NCI-H2081 treated with DMSO at 0.1 percent for 48 hours (cell line): ENCODE measurements at regions not wholly inside any gene's neighbourhood (a gene's known extent, or its start where the extent isn't known, plus 50 kb on each side); places are given as distances from the start of the nearest gene placed in this dataset.

Source experiments
- DNase-seq: peaks from one replicate; lab custom pipeline; 2025; lab: John Stamatoyannopoulos, UW

DNA sequence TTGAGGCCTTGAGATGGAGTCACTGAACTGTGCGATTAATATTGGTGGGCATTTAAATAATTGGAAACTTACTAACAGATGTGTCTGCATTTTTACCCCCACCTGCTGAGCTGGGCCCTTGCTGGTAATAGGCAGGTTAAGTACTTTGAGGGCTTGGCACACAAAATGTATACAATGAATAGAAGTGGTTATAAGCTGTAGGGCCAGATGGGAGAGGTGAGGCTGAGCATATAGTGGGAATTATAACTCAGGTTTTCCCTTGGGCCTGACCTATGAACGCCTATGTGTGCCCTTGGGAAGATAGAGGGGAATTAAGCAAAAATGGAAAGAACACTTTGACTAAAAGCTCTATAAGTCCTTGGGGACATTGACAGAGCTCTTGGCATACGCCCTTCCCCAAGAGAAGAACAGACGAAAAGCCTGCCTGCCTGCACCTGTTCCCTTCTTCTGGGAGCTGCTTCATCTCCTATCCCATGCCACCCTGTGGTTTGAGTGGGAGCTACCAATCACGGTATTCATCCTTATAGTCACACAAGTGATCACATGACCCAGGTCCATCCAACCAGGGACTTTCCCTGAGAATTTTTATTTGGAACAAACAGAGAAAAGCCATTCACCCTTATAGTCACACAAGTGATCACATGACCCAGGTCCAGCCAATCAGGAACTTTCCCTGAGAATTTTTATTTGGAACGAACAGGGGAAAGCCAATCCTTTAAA, 260.7 kb upstream of the CSF3R start:
- DNase-seq, result no peak

DNA sequence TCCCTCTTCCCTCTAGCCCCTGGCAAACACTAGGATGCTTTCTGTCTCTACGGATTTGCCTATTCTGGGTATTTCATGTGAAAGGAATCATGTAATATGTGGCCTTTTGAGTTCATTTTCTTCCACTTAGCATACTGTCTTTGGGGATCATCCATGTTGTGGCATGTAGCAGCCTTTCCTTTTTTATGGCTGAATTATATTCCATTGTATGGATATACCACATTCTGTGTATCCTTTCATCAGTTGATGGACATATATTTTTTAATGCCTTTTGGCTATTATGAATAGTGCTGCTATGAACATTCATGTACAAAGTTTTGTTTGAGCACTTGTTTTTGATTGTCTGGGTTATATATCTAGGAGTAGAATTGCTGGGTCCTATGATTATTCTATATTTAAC, 258.4 kb upstream of the CSF3R start:
- no peak for DNase-seq

DNA sequence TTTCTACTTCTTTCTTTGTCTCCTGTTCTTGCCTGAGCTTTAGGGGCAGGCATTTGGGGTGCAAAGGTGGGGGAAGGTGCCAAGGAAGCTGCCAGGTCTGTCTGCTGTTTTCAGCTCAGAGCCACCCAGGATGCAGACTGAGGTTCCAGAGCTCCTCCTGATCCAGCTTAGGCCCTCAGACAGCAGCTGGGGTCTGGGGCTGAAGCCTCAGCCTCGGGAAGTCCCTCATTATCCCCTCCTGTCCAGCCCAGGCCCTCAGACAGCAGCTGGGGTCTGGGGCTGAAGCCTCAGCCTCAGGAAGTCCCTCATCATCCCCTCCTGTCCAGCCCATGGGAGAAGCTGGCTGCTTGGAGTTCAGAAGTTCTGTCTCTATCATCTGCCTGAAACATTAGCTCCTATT, 257.7 kb upstream of the CSF3R start:
- no peak for DNase-seq

DNA sequence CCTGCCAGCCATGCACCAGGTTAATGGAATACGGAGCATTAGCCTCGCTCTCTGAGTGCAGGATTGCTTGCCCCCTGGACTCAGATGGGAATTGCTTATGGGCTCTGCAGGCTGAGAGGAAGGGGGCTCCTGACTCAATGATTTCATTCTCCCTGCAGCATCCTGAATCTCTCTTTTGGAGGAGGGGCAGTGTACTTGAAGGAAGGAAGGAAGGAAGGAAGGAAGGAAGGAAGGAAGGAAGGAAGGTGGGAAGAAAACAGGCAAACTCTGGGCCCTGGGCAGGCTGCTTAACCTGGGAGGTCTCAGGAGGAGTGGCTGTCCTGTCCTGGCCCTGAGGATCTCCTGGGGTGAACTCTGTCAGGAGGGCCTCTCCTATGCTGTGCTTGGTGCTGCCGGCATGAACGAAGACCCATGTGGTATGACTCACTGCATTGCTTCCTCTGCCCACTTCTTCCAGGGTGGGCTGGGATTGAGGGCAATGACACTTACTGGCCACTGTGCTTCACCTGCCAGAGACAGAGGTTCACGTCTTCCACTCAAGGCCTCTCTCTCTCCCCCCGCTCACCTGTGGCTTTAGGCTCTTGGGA, 257.1 kb upstream of the CSF3R start:
- no peak for DNase-seq

DNA sequence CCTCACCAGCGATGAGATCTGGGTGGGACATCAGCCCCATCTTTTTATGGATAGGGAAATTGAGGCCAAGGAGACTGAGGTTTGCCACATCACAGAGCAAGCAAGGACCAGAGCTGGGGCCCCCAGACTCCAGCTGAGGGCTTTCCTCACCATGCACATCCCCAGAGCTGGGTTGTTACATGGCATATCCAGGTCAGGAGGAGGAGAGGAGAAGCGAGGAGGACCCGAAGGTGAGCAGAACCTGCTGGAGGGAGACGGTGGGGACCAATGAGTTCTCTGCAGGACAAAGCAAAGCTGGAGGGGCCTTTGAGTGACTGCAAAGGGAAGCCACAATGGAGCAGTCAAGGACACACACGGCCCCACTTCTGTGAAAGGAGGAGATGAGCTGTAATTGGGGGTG, 255.5 kb upstream of the CSF3R start:
- no peak for DNase-seq

DNA sequence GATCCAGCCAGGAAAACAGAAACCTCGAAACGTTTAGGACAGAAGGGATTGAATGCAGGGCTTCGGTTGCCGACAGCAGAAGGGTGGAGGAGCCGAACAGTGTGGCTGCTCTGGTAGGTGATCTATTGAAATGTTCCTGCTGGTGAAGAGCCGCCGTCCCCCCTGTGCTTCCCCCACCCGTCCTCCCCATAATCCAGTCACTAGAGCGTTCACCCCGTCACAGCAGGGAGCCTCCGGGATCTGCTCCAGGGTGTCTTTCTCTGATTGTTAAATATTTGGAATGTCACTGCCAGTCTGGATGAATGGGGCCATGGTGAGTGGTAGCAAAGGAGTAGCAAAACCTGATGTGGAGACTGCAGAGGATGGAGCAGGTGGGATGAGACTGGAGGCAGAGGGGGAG, 255.1 kb upstream of the CSF3R start:
- no peak for DNase-seq

DNA sequence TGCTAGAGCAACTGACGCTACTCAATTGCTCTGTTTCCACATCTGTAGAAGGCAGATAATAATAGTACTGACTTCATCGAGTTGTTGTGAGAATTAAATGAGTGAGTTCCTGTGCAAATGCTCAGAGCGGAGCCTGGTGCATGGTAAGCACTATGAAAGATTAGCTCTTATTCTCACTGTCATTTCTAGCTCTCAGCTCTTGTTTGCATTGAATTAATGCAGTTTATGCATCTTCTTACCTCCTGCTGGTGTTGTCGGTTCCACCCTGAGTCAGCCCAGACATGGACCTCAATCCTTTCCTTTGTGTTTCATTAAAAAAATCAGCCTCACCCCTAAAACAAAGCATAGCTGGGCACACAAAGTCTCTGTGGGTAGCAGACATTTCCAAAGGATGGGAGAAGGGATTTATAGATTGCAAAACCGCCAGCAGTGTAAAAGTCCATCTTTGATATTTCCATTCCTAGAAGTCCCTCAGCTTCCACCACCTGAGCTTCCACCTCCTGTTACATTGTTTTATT, 254.4 kb upstream of the CSF3R start:
- no peak for DNase-seq

DNA sequence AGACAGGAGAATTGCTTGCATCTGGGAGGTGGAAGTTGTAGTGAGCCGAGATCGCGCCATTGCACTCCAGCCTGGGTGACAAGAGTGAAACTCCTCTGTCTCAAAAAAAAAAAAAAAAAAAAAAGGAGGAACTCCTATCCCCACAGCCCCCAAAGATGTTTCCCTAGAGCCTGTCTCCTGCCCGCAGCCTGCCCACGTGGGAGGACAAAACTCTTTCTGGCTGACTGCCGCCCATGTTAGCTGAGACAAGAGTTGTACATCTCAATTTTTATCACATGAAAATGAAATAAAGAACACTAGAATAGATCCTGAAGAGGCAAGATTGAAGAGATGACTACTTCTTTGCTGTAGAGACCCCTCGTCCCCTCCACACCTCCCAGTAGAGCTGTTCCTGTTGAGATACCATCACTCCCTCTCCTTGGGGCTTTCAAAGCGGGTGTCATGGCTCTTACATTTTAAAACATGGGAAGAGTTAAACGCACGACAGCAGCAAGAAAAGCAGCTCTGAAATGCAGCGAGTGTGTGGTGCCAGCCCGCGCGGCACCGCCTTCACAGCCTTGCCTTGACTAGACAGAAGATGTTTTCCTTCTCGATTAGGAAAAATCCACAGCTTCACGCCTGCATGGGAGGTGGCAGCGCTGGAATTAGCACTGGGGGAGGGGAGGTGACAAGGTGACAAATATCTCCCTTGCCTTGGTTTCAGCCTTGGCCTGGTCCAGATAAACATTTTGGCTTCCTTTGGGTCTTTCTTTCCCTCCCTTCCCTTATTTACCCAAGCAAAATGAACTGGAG, 253.4 kb upstream of the CSF3R start:
- no peak for DNase-seq

DNA sequence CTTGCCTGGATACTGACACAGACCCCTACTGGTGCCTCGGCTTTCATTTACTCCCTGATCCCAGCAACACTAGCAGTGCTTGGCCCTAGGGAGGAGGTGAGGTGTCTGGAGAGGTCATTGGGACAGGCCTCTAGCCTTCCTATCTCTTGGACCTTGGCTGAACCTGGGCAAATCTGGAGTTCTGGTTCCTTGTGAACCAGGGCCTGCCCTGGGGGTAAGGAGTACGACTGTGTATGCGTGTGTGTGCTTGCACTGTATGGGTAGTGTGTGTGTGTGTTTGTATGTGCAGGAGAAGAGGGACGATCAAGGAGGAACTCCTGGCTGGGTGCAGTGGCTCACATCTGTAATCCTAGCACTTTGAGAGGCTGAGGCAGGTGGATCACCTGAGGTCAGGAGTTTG, 252.7 kb upstream of the CSF3R start:
- DNase-seq, result no peak

DNA sequence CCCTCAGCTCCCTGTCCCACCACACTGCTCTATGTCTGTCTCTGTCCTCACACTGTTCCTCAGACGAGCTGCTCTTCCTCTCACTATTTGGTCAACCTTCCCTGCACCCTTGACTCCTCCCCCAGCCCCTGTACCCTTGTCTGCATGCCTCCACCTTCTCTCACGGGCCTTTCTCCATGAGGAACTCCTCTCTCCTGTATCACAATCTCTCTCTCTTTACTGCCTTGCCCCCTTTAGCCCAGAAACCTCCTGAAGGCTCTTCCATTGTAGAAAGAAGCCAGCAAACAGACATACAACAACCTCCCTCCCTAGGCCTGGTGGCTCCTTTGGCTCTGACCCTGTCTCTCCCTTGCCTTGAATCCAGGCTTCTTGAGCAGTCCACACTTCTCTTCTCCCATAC, 251.6 kb upstream of the CSF3R start:
- DNase-seq, result no peak

DNA sequence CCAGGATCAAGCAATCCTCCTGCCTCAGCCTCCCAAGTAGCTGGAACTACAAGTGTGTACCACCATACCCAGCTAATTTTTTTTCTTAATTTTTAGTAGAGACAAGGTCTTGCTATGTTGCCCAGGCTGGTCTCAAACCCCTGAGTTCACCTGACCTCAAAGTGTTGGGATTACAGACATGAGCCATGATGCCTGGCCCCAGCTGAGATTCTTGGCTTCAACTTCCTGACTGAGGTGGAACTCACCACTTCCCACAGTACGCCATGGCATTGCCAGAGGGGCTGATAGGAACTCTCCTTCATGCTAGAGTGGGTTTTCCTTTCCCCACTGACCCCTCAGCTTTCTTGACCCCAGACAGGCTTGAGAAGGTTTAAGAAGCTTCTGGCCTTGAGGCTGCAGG, 251.0 kb upstream of the CSF3R start:
- no peak for DNase-seq

DNA sequence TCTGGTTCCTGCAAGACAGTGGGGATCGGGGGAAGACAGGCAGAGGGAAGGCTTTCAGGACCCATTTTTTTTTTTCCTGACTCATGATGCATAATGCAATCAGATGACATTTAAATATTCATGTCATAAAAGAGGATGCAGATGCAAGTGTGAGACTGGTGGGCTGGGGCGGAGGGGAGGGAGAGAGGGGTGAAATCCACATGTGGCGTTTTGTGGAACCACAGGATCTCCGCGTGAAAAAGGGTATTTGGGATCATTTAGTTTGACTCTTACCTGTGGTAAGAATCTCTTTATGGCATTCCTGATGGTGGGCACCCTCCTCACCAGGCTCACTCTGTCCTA, 249.3 kb upstream of the CSF3R start:
- no peak for DNase-seq

DNA sequence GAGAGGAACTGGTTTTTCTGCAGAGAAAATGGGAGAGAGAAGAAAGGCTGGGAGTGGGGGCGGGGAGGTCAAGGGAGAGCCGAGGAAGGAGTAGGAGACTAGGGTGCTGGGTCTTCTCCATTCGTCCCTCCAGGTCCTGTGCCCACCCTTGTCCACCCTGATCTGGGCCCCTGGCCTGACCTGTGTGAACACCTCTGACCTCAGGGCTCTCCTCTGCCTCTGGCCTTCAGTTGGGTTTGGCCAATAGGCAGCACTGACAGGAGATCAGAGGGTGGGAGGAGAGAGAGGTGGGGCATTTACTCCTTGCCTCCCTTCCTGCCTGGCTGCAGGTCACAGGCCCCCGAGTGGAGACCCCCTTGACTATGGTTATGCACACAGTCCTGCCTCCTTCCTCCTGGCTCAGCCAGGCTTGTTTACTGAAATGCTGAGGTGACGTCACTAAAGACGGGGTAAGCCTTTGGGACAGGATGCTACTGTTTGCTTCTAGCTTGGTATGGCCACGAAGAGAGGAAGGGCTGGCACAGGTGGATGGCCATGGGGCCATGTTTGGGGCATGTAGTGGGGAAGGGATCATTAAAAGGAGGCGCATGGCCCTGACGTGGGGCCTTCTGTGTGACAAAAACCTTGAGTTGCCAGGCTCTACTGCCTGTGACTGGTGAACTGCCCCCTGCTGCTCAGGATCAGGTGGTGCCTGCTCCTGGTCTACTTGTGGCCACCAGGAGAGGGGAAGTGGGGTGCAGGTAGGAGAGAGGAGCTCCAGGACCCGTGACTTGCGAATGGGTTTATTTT, 248.7 kb upstream of the CSF3R start:
- no peak for DNase-seq

DNA sequence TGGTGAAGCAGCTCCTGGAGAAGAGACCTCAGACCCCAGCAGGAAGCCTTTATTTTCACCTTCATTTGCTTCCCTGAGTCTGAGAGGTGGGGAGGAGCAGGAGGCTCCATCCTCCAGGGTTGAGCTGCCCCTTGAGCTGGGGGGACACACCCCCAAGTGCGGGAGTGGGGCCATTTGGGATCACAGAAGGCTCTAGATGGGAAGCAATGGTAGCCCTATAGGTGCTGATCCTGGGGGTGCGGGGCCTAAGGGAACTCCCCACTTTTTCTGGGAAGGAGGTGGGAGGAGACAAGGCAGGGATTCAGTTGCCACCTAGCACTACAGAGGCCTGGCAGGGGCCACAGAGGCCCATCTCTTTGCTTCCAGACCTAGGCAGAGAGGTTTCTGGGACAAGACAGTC, 247.9 kb upstream of the CSF3R start:
- DNase-seq, result no peak

DNA sequence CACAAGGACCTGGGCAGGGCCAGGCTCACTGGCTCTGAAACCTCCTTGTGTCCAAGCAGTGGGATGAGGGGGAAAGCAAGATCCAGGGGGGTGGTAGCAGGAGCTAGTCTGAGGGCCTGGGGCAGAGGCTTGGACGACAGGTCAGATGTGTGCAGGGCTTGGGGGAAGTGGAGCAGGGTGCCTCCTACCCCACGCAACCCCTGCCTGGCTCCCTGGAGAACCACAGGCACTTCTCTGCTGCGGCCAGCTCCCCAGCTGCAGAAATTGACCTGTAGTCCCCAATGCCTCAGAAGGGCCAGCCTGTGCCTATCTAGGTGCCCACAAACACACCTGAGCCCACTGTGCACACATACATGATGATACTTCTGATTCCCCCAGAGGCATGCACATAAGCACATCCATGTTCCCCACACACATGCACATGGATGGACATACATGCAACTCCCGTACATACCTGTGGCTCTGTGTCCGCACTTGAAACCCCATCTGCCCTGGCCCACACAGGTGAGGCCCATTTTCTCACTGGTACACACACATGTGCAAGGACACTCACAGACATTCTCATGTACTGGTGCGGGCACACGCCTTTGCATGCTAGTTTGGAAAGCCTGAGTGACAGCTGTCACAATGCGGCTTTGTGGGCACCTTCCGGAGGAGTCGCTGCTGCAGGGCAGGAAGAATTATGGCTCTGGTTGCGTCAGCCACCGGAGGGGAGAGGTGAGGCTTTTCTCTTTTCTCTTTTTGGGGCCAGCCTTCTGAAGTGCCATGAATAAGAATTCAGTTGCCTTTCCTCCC, 247.2 kb upstream of the CSF3R start:
- no peak for DNase-seq

DNA sequence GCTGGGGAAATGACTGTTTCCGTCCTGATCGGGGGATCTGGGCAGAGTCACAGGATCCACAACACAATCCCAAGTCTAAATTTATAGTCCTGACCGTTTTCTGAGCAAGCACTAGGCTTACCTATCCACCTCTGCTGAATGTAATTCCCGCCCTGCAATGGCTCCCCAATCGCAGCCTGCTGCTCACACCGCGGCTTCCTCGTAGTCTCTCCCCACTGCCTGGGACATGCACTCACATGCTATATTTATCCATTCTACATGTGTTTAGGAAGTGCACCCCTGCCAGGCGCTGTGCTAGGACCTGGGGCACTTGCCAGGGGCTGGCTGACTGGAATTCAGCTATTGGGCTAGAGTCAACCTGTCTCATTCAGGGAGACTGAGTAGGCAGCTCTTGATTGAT, 246.6 kb upstream of the CSF3R start:
- DNase-seq, result no peak

DNA sequence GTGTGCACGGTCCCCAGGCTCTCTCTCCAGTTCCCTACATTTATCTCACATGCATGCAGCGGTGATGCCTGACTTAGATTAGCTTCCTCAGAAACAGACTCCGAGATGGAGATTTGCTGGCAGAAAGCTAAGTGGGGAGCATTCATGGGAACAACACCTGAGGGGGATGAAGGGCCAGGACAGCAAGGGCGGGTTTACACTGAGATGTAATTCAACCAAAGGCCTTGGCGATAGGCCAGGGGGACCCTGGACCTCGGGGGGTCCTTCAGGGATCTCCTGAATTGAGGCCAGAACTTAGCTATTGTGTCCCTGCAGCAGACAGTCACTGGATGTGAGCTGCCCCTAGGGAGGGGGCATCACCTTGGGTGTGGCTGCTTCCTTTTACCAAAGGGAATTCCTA, 246.1 kb upstream of the CSF3R start:
- no peak for DNase-seq

DNA sequence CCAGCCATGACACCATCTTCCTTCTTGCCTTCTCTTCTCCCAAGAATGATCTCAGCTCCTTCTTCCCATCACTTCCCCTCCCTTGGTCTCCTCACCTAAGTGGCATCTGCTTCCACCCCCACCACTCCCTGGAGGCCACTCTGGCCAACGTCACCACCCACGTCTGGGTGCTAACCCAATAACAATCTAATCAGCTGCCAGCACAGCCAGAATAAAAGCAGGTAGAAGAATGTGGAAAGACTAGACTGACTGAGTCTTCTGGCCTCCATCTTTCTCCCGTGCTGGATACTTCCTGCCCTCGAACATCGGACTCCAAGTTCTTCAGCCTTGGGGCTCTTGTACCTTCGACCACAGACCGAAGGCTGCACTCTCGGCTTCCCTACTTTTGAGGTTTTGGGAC, 245.3 kb upstream of the CSF3R start:
- DNase-seq, result no peak

DNA sequence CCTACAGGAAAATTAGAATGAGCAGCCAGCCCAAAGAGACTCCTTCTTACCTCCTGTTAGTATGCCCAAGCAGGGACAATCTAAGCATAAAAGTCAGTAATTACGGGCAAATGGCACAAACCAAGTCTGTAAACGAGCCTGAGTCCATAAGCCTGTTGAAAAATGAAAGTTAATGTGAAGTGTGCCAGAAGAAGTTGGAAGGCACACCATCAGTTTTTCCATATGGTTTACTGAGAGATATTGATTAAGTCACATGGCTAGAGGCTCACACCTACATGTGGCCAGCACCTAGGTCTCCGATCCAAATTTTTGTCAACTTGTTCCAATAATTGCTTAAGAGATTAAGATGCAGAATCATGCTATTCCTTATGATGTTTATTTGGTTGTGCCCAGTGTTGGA, 242.4 kb upstream of the CSF3R start:
- no peak for DNase-seq

DNA sequence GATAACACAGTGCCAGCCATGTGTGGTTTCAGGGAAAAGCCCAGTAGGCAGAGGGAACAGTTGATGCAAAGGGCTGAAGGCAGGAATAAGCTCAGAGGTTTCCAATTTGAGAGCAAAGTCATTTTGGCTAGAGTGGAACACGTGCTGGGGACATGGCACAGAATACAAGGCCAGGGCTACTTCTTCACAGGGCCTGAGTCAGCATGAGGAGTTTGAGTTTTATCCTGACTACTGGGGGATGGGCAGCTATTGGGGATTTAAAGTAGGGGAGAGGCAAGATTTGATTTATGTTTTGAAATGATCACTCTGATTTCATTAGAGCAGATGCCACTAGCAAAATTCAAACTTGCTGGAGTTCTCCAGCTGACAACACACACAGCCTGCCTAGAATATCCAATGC, 241.1 kb upstream of the CSF3R start:
- DNase-seq, result no peak

DNA sequence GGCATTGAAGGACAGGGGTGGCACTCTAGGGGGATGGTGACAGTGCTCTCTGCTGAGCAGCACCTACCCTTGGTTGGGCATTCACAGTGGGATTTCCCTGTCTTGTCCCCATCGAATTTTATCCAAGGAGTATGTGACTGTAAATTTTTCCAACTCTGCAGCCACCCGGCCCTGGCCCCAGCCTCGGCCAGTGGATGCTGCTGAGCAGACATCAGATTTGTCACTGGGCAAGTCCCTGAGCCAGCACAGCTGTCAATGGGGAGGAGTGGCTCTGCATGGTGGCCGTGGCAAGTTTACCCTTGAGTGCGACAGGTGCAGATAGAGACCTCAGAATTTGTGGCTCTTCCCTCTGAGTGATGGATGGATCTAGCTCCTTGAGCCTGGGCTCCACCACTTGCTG, 240.2 kb upstream of the CSF3R start:
- no peak for DNase-seq

DNA sequence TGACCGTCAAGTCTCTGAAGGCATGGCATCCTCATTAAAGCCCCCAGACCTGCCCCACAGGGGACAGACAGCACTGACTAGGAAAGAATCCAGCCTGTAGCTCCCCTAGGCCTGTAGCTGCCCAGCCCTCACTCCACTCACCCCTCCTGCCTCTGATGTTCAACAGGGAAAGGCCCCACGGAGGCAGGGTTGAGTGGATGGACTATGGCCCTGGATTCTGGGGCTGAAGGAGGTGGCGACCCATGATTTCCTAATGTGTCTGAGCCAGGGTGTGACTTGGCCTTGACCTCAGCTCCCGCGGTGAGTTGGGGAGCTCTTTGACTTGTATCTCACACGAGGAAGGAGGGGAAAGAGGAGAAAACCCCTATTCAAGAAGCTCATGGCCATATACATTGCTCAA, 238.5 kb upstream of the CSF3R start:
- DNase-seq, result no peak
